CD4-positive, alpha-beta T cell treated with Interleukin-6 at 100 ng/mL for 8 hours (primary cell): ENCODE measurements at regions not wholly inside any gene's neighbourhood (a gene's known extent, or its start where the extent isn't known, plus 50 kb on each side); places are given as distances from the start of the nearest gene placed in this dataset.
A peak's percentile ranks its signal among the peaks of the same experiment; 100 is the strongest.
"Not testable (repeated sequence)": the region's sequence is repeated elsewhere in the genome, so short reads cannot be mapped to it uniquely, and the experiment has no call there.

Experiments used
- DNase-seq: peaks from one replicate; pipeline ENCODE4 v3.0.0-alpha.2; 2020; ENCODE audit warnings: mixed read lengths, low spot score

DNA sequence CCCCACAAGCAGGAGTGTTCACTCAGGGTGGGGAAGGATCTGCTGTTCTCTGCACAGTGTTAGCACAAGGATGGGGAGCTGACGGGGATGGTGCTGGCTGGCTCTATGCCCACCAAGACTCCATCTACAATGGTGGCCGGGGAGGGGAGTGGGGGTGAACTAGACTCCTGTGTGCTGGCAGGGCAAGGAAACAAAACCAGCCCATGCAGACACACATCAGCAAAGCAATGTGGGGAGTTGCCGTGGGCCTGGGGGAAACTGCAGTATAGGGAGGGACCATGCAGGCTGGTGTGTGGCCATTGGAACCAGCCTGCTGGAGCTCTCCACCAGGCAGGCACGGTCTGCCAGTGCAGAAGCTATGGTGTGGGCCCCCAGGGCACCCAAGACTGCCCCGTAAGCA is 195.1 kb downstream of the PWWP3B start:
- DNase-seq, result no peak

DNA sequence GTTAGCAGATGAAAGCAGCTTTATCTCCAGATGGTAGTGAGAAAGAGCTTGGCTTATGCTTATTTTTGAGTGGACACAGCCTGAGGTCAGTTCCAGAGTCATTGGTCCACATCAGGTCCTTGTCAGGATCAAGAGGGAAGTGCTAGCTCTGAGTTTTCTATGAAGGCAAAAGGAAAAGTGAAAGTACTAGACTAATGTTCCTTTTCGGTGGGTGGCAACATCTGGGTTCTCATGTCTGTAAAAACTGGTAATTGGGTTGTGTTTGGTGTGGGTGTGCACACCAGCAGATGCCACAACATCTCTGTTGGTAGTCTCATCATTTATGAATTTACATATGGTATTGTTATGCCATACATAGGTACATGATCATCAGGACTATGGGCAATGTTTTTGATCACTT is 210.5 kb downstream of the PWWP3B start:
- no peak for DNase-seq

DNA sequence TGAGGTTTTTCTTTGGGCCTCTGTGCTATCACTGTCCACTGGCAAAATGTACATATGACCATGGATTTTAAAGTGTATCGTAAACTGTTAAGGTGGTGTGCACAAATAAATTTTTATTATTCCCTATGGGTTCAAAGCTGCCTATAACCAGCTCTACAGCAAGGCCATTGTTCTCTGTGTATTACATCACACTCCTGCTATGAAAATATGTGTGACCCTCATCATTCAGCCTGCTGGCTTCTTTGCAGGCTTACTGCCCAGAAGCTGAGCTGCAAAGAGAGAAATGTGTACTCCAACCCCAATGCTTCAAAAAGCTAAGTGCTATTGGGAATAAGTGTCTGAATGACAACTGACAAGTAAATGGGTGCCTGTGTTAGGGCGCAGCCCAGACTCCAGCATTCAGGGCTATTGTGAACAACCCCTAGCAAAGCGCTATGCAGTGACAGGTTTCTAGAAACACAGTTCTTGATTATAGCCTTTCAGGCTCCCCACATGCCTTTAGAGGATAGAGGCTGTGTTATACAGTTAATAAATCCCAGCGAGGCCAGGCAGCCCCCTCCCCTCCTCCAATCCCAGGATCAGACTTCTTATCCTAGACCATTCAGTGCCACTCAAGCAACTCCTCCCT is 220.4 kb upstream of the RADX start:
- no peak for DNase-seq

DNA sequence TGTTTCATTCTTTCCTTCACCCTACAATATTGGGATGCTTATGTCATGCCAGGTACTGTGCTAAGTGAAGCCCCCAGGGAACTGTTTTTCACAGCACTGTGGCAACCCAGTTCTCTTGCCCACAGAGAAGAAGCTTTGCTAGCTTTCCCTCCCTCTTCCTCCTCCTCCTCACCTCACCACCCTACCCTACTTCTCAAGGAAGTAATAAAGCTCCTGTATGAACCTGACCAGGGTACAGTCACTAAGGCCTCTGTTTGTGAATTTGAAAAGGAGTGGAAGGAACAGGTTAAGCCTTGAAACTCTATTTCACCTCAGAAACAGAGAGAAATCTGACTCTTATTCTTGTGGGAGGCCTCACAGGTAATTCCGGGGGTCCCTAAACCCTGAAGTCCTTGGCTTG is 219.4 kb upstream of the RADX start:
- no peak for DNase-seq

DNA sequence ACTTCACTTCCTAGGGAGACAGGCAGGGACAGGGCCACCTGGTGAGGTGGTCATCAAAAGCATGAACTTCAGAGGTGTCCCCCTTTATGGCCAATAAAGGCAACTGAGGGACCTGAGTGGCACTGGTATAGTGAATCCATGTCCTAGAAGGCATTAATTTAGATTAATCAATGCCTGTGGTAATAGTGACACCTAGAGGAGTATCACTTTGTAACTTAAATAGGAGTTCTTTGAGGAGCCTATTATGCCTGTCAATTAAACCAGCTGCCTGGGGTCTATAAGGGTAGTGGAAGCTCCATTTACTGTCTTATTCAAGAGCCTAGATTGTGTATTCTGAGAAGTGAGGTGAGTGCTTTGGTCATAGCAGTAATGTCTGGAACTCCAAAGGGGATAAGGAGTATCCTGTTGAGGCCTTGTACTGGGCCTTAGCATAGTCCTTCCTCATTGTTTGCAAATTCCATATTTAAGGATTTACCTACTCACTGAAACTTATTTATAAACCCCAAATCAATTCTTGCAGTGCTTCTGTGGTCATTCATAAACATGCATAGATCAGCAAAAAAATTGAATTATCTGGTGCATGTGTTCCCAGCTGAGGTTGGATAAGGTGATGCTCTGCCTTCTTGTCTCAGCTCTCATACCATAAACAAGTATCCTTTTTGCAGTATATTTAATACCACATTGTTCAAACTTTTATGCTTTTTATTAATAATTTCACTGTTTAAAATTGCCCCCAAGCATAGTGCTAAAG is 213.8 kb upstream of the RADX start:
- no peak for DNase-seq

DNA sequence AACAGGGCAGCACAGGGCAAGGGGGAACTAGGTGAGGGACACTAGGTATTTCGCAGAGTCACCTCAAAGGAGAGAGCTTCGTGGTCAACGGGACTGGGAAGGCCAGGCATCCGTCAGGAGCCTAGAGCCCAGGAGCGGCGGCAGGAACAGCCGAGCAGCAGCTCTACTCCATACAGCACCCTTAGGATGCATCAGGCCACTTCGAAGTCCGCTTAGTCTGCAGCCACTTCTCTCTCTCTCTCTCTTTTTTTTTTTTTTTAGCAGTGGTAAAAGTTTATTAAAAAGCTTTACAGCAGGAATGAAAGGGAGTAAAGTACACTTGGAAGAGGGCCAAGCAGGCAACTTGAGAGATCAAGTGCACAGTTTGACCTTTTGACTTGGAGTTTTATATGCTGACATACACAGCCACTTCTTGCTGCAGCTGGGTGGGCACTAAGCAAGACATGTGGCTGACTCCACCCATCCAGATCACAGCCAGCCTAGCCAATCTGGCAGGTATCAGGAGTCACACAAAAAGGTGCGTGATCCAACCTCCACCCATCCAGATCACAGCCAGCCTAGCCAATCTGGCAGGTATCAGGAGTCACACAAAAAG is 209.7 kb upstream of the RADX start:
- no peak for DNase-seq

DNA sequence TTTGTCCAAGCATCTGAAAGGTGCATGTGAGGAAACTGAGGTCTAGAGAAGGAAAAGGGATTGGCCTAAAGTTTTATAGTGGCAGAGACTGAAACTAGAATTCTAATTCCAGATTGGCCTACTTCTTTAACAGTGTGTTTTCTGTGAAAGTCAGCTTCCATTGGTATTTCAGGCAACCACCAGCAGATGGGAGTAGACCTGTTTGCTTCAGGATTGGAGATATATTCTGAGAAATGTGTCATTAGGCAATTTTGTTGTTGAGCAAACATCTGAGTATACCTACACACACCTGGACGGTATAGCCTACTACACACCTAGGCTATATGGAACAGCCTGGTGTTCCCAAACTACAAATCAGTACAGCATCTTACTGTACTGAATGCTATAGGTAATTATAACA is 207.3 kb upstream of the RADX start:
- no peak for DNase-seq

DNA sequence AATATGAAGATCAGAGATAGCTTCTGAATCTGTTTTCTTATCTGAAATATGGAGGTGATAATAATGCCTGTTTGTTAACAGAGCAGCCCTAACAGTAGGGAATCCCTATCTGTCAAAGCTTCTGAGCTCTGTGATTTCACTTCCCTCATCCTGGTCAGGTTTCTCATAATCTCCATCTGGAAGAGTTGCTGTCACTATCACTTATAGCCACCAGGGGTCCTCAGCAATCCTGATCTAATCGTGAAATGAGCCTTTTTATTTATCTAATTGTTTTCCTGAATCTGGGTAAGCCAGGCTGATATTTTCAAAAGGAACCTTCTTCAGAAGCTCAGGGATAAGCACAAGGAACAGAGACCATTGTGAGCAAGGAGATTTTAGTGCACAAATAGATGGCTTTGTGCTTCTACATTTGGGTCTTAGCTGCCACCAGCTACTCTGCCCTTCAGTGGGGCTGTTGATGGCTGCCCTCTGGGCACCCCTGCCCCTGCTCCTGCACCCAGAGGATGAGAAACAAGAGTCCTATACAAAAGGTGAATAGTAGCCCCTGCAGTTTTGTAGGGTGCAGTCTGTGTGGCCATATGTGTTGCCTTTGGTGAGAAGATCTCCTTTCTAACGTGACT is 196.4 kb upstream of the RADX start:
- no peak for DNase-seq

DNA sequence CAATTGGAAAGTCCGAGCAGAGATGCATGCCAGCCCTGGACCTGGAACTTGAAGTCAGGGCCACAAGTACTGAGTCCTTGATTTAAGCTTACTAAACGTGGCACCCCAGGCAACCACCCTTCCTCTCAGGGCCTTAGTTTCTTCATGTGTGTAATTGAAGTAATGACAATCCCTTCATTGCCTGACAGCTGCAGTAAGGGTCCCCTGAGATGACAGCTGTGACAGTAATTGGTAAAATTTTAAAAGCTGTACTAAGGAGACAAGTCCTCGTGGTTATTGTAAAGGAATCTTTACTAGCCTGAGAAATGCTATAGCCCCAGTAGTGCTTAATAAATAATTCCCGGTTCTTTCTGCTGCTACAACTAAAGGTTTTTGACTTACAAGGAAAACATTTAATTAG is 175.1 kb upstream of the RADX start:
- no peak for DNase-seq

DNA sequence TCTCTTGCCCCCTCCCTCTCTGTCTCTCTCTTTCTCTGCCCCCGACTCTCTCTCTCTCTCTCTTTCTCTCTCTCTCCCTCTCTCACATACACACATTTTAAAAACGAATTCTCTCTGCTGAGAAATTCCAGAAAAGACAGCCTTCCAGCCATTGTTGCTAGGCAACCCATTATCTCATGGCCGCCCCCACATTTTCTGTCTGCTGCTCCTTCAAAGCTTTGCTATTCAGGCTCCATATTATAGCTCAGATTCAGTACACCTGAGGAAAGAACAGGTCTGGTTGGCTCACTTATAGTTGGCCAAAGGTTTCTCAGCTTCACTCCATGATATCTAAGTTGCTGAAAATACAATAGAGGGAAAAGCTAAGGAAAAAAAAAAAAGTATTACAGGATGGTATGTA is 174.4 kb upstream of the RADX start:
- no peak for DNase-seq

DNA sequence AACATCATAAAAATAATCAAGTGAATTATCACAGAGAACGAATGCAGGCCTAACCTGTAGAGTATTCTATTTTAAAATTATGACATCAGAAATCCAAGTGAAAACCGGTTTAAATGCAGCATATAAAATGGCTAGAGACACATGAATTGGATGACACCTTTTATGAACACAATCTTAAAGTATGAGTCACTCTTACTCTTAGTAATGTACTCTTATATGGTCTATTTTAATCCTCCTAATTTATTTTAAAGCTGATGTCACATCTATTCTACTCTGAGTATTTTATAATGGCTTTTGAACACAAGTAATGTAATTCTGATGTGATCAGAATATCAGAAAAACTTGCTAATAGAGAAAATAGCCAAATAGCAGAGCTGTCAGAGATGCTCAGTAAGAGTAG is 161.4 kb upstream of the RADX start:
- no peak for DNase-seq

DNA sequence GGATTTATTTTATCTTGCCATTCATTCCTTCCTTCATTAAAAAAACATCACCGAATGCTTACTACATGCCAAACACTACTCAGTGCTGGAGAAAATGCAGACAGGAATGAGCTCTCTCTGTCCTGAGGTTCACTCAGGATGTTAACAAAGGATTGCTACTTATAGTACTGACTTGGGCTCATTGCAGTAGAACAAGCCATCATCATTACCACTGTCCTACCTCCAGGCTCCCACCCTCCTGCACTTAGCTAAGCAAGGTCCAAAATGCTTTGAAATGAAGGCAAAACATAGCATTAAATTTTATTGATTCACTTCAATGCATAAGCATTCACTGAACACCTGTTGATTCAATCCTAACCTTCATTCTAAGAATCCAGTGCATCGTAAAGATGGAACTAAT is 159.8 kb upstream of the RADX start:
- no peak for DNase-seq

DNA sequence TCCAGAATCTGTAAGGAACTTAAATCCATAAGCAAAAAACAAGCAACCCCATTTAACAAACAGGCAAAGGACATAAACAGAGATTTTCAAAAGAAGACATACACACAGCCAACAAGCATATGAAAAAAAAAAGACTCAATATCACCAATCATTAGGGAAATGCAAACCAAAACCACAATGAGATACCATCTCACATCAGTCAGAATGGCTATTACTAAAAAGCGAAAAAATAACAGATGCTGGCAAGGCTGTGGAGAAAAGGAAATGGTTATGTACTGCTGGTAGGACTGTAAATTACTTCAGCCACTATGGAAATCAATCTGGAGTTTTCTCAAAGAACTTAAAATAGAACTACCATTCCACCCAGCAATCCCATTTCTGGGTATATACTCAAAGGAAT is 156.8 kb upstream of the RADX start:
- no peak for DNase-seq

DNA sequence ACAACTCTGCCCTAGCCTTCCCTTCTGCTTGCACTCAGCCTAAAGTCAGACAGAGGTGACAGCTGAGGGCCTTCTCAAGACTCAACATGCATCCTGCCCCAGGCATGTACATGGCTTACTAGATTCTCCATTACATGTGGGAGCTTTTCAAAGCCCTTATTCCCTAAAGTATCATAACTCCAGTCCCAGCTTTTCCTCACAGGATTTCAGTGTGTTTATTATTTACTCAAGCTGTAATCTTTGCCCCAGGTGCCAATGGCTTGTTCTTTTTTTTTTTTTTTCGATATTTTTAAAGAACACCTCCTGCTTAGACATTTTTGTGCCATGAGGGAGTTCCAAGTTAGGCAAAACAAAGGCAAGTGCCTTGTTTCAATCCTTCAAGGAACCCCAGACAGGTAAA is 154.0 kb upstream of the RADX start:
- no peak for DNase-seq

DNA sequence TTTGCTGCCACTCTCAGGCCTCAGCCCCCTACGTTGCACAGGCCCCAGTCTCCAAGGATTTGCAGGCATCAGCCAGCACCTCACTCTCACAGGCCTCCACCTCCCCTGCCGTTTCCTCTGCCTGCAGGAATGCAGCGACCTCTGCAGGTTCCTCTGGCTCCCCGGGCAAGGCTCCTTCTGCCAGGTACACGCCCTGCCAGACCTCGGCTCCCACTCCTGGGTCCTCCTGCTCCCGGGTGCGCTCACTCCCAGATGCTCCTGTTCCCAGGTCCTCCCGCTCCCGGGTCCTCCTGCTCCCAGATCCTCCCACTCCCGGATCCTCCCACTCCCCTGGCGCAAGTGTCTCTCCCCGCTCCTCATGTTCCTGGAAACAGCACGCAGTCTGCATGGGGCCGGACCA is 144.4 kb upstream of the RADX start:
- DNase-seq, result no peak

DNA sequence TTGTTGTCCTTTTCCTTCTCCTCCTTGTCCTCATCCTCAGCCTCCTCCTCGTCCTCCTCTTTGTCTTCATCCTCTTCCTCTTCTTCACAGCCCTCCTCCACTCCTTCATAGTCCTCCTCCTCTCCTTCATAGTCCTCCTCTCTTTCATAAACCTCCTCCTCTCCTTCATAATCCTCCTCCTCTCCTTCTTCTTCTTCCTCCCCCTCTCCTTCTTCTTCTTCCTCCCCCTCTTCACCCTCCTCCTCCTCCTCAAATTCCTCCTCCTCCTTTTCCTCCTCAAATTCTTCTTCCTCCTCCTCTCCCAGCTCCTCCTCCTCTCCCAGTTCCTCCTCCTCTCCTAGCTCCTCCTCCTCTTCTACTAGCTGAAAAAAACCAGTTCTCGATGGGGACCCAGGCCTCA is 143.8 kb upstream of the RADX start:
- no peak for DNase-seq

DNA sequence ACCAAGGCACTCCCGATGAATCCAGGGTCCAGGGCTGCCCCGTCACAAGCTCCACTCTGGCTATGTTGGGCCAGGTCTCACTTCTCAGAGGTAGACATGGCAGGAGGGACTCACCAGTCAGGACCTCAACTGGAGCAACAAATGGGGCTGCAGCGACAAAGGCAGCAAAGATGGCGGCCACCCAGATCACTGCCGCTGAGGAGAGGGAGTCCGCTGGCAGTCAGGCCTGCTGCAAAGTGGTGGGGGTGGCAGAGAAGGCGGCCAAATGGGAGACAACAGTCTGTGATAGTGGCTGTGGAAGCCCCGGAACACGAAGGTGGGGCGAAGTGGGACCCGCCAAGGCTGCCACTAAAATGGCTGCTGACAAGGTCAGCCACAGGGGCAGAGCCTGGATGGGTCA is 143.3 kb upstream of the RADX start:
- no peak for DNase-seq

DNA sequence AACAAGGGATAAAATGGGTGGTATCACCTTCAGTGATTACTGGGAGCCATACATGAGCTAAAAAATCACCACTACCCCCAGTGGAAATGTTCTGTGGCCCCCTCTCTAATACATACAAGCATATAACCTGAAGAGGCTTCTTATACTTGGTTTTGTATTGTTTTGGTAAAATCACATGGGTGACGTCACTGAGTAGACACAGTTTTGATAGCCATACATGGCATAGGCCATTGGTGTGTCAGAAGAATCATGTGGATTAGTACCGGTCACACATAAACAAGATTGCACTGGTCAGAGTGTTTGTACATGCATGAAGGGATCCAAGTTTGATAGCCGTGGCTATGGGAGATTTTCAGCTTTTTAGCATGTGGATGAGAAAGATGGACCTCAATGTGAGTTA is 131.9 kb upstream of the RADX start:
- no peak for DNase-seq

DNA sequence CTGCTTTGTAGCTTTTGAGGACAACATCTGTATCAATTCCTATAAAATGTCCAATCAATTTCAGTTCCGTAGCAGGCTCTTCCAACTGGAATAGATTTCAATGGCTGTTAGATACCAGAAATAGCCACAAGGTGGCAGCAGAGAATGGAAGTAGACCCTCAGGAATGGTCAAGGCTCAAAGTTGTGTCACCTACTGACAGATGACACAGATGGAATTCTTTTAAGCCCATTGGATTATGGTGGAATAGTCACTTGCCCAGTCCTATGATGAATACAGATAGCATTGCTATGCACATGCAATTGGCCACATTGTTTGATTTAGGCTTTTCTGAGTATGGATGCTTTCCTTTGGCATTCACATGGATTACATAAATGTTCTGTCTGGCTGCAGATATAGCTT is 130.4 kb upstream of the RADX start:
- peak; percentile 40 for DNase-seq

DNA sequence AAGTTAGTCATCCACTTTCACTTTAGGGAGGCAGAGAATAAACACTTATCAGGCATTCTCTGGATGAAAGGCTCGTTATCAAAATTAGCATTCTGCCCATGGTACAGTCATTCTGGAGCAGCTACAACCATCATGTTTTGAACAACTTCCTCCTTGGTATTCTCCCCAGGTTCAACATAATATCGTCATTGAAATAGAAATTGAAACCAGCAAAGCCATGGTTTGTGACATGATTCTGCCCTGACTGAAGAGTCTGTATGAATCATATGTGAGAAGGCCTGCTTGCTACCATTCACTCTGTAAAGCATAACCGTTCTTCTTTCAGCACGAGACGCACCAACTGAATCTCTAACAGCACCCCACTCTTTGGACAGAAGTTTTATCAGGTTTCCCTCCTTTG is 127.5 kb upstream of the RADX start:
- peak; percentile 25 for DNase-seq

DNA sequence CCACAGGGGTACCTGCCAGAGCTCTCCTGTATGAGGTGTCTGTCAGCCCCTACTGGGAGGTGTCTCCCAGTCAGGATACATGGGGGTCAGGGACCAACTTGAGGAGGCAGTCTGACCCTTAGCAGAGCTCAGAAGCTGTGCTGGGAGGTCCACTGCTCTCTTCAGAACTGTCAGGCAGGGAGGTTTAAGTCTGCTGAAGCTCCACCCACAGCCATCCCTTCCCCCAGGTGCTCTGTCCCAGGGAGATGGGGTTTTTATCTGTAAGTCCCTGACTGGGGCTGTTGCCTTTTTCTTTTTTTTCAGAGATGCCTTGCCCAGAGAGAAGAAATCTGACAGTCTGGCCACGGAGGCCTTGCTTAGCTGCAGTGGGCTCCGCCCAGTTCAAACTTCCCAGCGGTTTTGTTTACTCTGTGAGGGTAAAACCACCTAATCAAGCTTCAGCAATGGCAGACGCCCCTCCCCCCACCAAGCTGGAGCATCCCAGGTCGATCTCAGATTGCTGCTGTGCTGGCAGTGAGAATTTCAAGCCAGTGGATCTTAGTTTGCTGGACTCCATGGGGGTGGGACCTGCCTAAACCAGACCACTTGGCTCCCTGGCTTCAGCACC is 118.5 kb upstream of the RADX start:
- DNase-seq, result not testable (repeated sequence)

DNA sequence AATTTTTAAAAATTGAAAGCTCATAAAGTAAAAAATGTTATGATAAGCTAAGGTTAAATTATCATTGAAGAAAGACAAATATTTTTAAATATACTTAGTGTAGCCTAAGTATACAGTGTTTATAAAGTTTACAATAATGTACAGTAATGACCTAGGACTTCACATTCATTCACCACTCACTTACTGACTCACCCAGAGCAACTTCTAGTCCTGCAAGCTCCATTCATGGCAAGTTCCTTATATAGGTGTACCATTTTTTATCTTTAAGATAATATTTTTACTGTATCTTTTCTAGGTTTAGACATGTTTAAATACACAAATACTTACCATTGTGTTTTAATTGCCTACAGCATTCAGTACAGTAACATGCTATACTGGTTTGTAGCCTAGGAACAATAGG is 112.3 kb upstream of the RADX start:
- DNase-seq, result no peak
